GM12891 (cell line): ENCODE measurements at regions not wholly inside any gene's neighbourhood (a gene's known extent, or its start where the extent isn't known, plus 50 kb on each side); places are given as distances from the start of the nearest gene placed in this dataset.

Source experiments
- POLR2AphosphoS5 ChIP-seq: IDR thresholded peaks from 2 replicates; pipeline ENCODE4 v1.6.1; 2011; ENCODE audit warnings: low read depth, low read length, control low read depth
- TAF1 ChIP-seq: IDR thresholded peaks from 2 replicates; pipeline ENCODE4 v1.6.1; 2011; ENCODE audit warnings: low read depth, low read length, control low read depth

DNA sequence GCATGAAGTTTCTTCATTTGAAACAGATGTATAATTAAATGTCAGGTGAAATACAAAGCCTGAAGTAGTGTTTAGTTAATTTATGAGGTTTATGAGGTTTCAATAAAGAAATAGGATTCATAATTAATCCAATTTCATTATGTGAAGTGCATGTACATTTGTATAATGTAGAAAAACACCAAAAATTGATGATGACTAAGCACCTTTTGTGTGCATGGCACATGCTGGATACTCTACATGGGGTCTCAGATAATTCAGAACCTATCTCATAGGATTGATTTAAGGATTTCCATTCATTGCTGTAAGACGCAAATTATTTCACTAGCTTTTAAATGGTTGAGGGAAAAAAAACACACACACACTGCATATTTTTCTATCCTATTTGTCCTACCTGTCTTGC, 143.9 kb downstream of the ESM1 start:
- TF ChIP-seq POLR2AphosphoS5, result no peak
- TF ChIP-seq TAF1, result no peak
